ENCODE measurements at regions not wholly inside any gene's neighbourhood (a gene's known extent, or its start where the extent isn't known, plus 50 kb on each side); places are given as distances from the start of the nearest gene placed in this dataset.
"Not testable (repeated sequence)": the region's sequence is repeated elsewhere in the genome, so short reads cannot be mapped to it uniquely, and the experiment has no call there.

GRCh38 chr7:17580141-17580540 is 281.7 kb downstream of the AHR start:
- H3K27me3 Mint-ChIP-seq (ENCODE audit: low read depth) = no peaks in the 10 kb centered on the region
- peaks cover 13% of the 10 kb centered on the region for H3K4me1 Mint-ChIP-seq (ENCODE audit: low read depth)
- peak overlapping the region; percentile 10 for H3K27ac Mint-ChIP-seq (ENCODE audit: unreplicated experiment)
- TF ChIP-seq CTCF (IDR thresholded peaks at IDR 0.05) = no peak
- no peak overlapping the region for H3K4me3 Mint-ChIP-seq (ENCODE audit: unreplicated experiment)
- no peak for DNase-seq (ENCODE audit: low spot score)
- peaks cover 26% of the 10 kb centered on the region for H3K9me3 Mint-ChIP-seq (ENCODE audit: low read depth)
- peaks cover 22% of the 10 kb centered on the region for H3K36me3 Mint-ChIP-seq (ENCODE audit: low read depth)

GRCh38 chr7:17580856-17581255 is 282.4 kb downstream of the AHR start:
- no peak for TF ChIP-seq CTCF (IDR thresholded peaks at IDR 0.05)
- DNase-seq (ENCODE audit: low spot score) = no peak
- Mint-ChIP-seq H3K27me3 (ENCODE audit: low read depth) (no peaks in the 10 kb centered on the region), H3K4me3 (ENCODE audit: unreplicated experiment) (no peak overlapping the region), H3K4me1 (ENCODE audit: low read depth) (peaks cover 13% of the 10 kb centered on the region), H3K9me3 (ENCODE audit: low read depth) (peaks cover 26% of the 10 kb centered on the region), H3K27ac (ENCODE audit: unreplicated experiment) (no peak overlapping the region), H3K36me3 (ENCODE audit: low read depth) (peaks cover 22% of the 10 kb centered on the region)

GRCh38 chr7:17581301-17581700 is 282.8 kb downstream of the AHR start:
- H3K4me3 Mint-ChIP-seq (ENCODE audit: unreplicated experiment) = no peak overlapping the region
- TF ChIP-seq CTCF (IDR thresholded peaks at IDR 0.05) = no peak
- no peak overlapping the region for H3K27ac Mint-ChIP-seq (ENCODE audit: unreplicated experiment)

GRCh38 chr7:17582696-17583095 is 284.2 kb downstream of the AHR start:
- Mint-ChIP-seq H3K9me3 (ENCODE audit: low read depth) (peaks cover 13% of the 10 kb centered on the region), H3K4me1 (ENCODE audit: low read depth) (peaks cover 13% of the 10 kb centered on the region), H3K36me3 (ENCODE audit: low read depth) (peaks cover 11% of the 10 kb centered on the region)
- H3K27me3 Mint-ChIP-seq (ENCODE audit: low read depth); H3K4me3 Mint-ChIP-seq (ENCODE audit: unreplicated experiment); H3K27ac Mint-ChIP-seq (ENCODE audit: unreplicated experiment); DNase-seq (ENCODE audit: low spot score): not testable (repeated sequence)

More at GRCh38 chr7:17581301-17581700, 282.8 kb downstream of the AHR start:
- Mint-ChIP-seq H3K27me3 (ENCODE audit: low read depth) (no peaks in the 10 kb centered on the region), H3K9me3 (ENCODE audit: low read depth) (peaks cover 26% of the 10 kb centered on the region), H3K36me3 (ENCODE audit: low read depth) (peaks cover 21% of the 10 kb centered on the region), H3K4me1 (ENCODE audit: low read depth) (peaks cover 13% of the 10 kb centered on the region)
- DNase-seq (ENCODE audit: low spot score) = no peak

- no peak for TF ChIP-seq CTCF (IDR thresholded peaks at IDR 0.05)
- H3K4me3 Mint-ChIP-seq (ENCODE audit: unreplicated experiment) = no peak overlapping the region
- H3K27me3 Mint-ChIP-seq (ENCODE audit: low read depth) = no peaks in the 10 kb centered on the region
- peaks cover 2% of the 10 kb centered on the region for H3K36me3 Mint-ChIP-seq (ENCODE audit: low read depth)
- H3K27ac Mint-ChIP-seq (ENCODE audit: unreplicated experiment) = no peak overlapping the region
- H3K9me3 Mint-ChIP-seq (ENCODE audit: low read depth) = peaks cover 2% of the 10 kb centered on the region
- no peak for DNase-seq (ENCODE audit: low spot score)
- H3K4me1 Mint-ChIP-seq (ENCODE audit: low read depth) = peaks cover 13% of the 10 kb centered on the region
These were observed 285.3 kb downstream of the AHR start for GRCh38 chr7:17583786-17584185.

GRCh38 chr7:17584822-17585221 is 286.4 kb downstream of the AHR start:
- no peaks in the 10 kb centered on the region for H3K9me3 Mint-ChIP-seq (ENCODE audit: low read depth)
- no peak overlapping the region for H3K27ac Mint-ChIP-seq (ENCODE audit: unreplicated experiment)
- no peak overlapping the region for H3K4me3 Mint-ChIP-seq (ENCODE audit: unreplicated experiment)
- no peak for DNase-seq (ENCODE audit: low spot score)
- peaks cover 11% of the 10 kb centered on the region for H3K4me1 Mint-ChIP-seq (ENCODE audit: low read depth)
- no peaks in the 10 kb centered on the region for H3K36me3 Mint-ChIP-seq (ENCODE audit: low read depth)
- TF ChIP-seq CTCF (IDR thresholded peaks at IDR 0.05) = no peak
- no peaks in the 10 kb centered on the region for H3K27me3 Mint-ChIP-seq (ENCODE audit: low read depth)

Measured in chondrocyte (in vitro differentiated cells).